DND-41 (cell line): ENCODE measurements at regions not wholly inside any gene's neighbourhood (a gene's known extent, or its start where the extent isn't known, plus 50 kb on each side); places are given as distances from the start of the nearest gene placed in this dataset.

Experiments used
- ATAC-seq: fragments of 200-7000 bp; cut with Tn5 transposase; 3 replicates; pipeline ENCODE4 v1.9.1; 2021; ENCODE audit warnings: low read depth; ENCODE audit not compliant: insufficient read depth
- DNase-seq: peaks from one replicate; pipeline ENCODE4 v3.0.0-alpha.2; 2020
- H2AFZ ChIP-seq: 2 replicates; pipeline ENCODE4 v1.6.0; 2012; ENCODE audit warnings: low read depth, low read length
- H3K27ac ChIP-seq: 2 replicates; pipeline ENCODE4 v1.5.1; 2012; ENCODE audit warnings: low read length, inconsistent platforms
- H3K27me3 ChIP-seq: fragments of 200-600 bp; sonication (generic); 2 replicates; pipeline ENCODE4 v1.6.0; 2012; ENCODE audit warnings: low read length, mild to moderate bottlenecking, inconsistent platforms; ENCODE audit not compliant: insufficient read depth, poor library complexity
- H3K36me3 ChIP-seq: 2 replicates; pipeline ENCODE4 v1.5.1; 2012; ENCODE audit warnings: low read length, inconsistent platforms; ENCODE audit not compliant: insufficient read depth
- H3K4me1 ChIP-seq: 2 replicates; pipeline ENCODE4 v1.5.1; 2012; ENCODE audit warnings: mild to moderate bottlenecking, low read length; ENCODE audit not compliant: insufficient read depth
- H3K4me2 ChIP-seq: 2 replicates; pipeline ENCODE4 v1.6.0; 2012; ENCODE audit warnings: mild to moderate bottlenecking, moderate library complexity, low read length, inconsistent platforms; ENCODE audit not compliant: insufficient read depth
- H3K4me3 ChIP-seq, 2 experiments: fragments of 200-600 bp in 1 of 2; shearing (Covaris generic) in 1 of 2; 2 replicates each; pipeline ENCODE4 v1.5.1; 2012 to 2016; ENCODE audit warnings: inconsistent platforms in 2 of 2, low read length in 2 of 2, mild to moderate bottlenecking in 2 of 2, low read depth in 1 of 2, moderate library complexity in 1 of 2
- H3K79me2 ChIP-seq: 2 replicates; pipeline ENCODE4 v1.6.0; 2012; ENCODE audit warnings: low read length, inconsistent platforms; ENCODE audit not compliant: insufficient read depth
- H3K9ac ChIP-seq: 2 replicates; pipeline ENCODE4 v1.6.0; 2012; ENCODE audit warnings: low read depth, mild to moderate bottlenecking, inconsistent platforms, low read length, moderate library complexity
- H3K9me3 ChIP-seq: 2 replicates; pipeline ENCODE4 v1.5.1; 2012; ENCODE audit warnings: low read length, moderate library complexity, mild to moderate bottlenecking, inconsistent platforms; ENCODE audit not compliant: insufficient read depth, severe bottlenecking
- H4K20me1 ChIP-seq: 2 replicates; pipeline ENCODE4 v1.6.0; 2012; ENCODE audit warnings: low read length; ENCODE audit not compliant: insufficient read depth
- CTCF ChIP-seq: IDR thresholded peaks from 2 replicates; pipeline ENCODE4 v1.5.1; 2012; ENCODE audit warnings: borderline replicate concordance, low read length, moderate library complexity, mild to moderate bottlenecking; ENCODE audit not compliant: poor library complexity, severe bottlenecking; ENCODE audit errors: extremely low read depth
- EZH2 ChIP-seq: IDR thresholded peaks from 3 replicates; pipeline ENCODE4 v1.6.1; 2012; ENCODE audit warnings: borderline replicate concordance, low read depth, mild to moderate bottlenecking, moderate library complexity, low read length, inconsistent platforms; ENCODE audit not compliant: severe bottlenecking

GRCh38 chr17:20783091-20783490, 203.6 kb downstream of the CDRT15L2 start:
- no peaks in the 10 kb centered on the region for H3K79me2 ChIP-seq
- H3K4me3 ChIP-seq = no peak overlapping the region
- DNase-seq (no peak), ATAC-seq (no peak)
- no peak overlapping the region for H3K4me2 ChIP-seq
- H3K27ac ChIP-seq = no peak overlapping the region
- H3K36me3 ChIP-seq = no peaks in the 10 kb centered on the region
- TF ChIP-seq EZH2 (no peak), CTCF (no peak)
- H3K9me3 ChIP-seq = no peaks in the 10 kb centered on the region
- H3K9ac ChIP-seq = no peak overlapping the region
- no peaks in the 10 kb centered on the region for H4K20me1 ChIP-seq
- no peak overlapping the region for H2AFZ ChIP-seq
- H3K27me3 ChIP-seq = no peaks in the 10 kb centered on the region
- H3K4me1 ChIP-seq = no peaks in the 10 kb centered on the region

- Histone ChIP-seq H4K20me1 (no peaks in the 10 kb centered on the region), H3K9ac (no peak overlapping the region), H3K27me3 (no peaks in the 10 kb centered on the region), H3K27ac (no peak overlapping the region), H3K9me3 (no peaks in the 10 kb centered on the region), H3K4me2 (no peak overlapping the region), H3K79me2 (no peaks in the 10 kb centered on the region), H2AFZ (no peak overlapping the region), H3K36me3 (no peaks in the 10 kb centered on the region), H3K4me1 (no peaks in the 10 kb centered on the region), H3K4me3 (no peak overlapping the region)
- no peak for DNase-seq
- ATAC-seq = peak; percentile 73; the same call in 2 of the 3 replicates
- TF ChIP-seq EZH2 (no peak), CTCF (no peak)
Measured at GRCh38 chr17:20784100-20784665, 204.7 kb downstream of the CDRT15L2 start.

- H3K27ac ChIP-seq = no peak overlapping the region
- no peak overlapping the region for H3K4me3 ChIP-seq
- H2AFZ ChIP-seq = no peak overlapping the region
- no peaks in the 10 kb centered on the region for H3K79me2 ChIP-seq
- H3K4me2 ChIP-seq = no peak overlapping the region
- H4K20me1 ChIP-seq = no peaks in the 10 kb centered on the region
- ATAC-seq (no peak), DNase-seq (no peak)
- no peaks in the 10 kb centered on the region for H3K27me3 ChIP-seq
- no peak overlapping the region for H3K9ac ChIP-seq
- H3K4me1 ChIP-seq = no peaks in the 10 kb centered on the region
- H3K36me3 ChIP-seq = no peaks in the 10 kb centered on the region
- no peak for TF ChIP-seq CTCF
- no peak for TF ChIP-seq EZH2
- no peaks in the 10 kb centered on the region for H3K9me3 ChIP-seq
Measured at GRCh38 chr17:20787281-20787680, 207.8 kb downstream of the CDRT15L2 start.

- no peaks in the 10 kb centered on the region for H3K4me1 ChIP-seq
- no peak overlapping the region for H3K4me3 ChIP-seq
- no peak for ATAC-seq
- H3K36me3 ChIP-seq = no peaks in the 10 kb centered on the region
- H3K4me2 ChIP-seq = no peak overlapping the region
- no peaks in the 10 kb centered on the region for H3K79me2 ChIP-seq
- no peak overlapping the region for H2AFZ ChIP-seq
- H3K9ac ChIP-seq = no peak overlapping the region
- H3K9me3 ChIP-seq = no peaks in the 10 kb centered on the region
- no peak overlapping the region for H3K27ac ChIP-seq
- no peak for DNase-seq
- no peaks in the 10 kb centered on the region for H3K27me3 ChIP-seq
- no peak for TF ChIP-seq CTCF
- no peak for TF ChIP-seq EZH2
- no peaks in the 10 kb centered on the region for H4K20me1 ChIP-seq
Measured at GRCh38 chr17:20791626-20792025, 212.1 kb downstream of the CDRT15L2 start.
